Astrocyte (in vitro differentiated cells and primary cell): ENCODE measurements at regions not wholly inside any gene's neighbourhood (a gene's known extent, or its start where the extent isn't known, plus 50 kb on each side); places are given as distances from the start of the nearest gene placed in this dataset.

ENCODE experiments used
- DNase-seq: peaks from one replicate; pipeline ENCODE4 v3.0.0-alpha.2; 2010; ENCODE audit warnings: low read depth
- FAIRE-seq: peaks from 2 replicates; lab custom pipeline; 2011; peaks lifted over from hg19 to GRCh38; lab: Jason Lieb, UNC
- H2AFZ ChIP-seq: 2 replicates; pipeline ENCODE4 v1.6.0; 2012; ENCODE audit warnings: low read depth, low read length, inconsistent platforms
- H3K27ac ChIP-seq: 2 replicates; pipeline ENCODE4 v1.5.1; 2011; ENCODE audit warnings: low read depth, low read length, inconsistent platforms
- H3K27me3 ChIP-seq: 2 replicates; pipeline ENCODE4 v1.6.0; 2011; ENCODE audit warnings: low read length, inconsistent platforms; ENCODE audit not compliant: insufficient read depth
- H3K36me3 ChIP-seq: 2 replicates; pipeline ENCODE4 v1.5.1; 2011; ENCODE audit warnings: low read length, inconsistent platforms; ENCODE audit not compliant: insufficient read depth
- H3K4me1 ChIP-seq: 2 replicates; pipeline ENCODE4 v1.5.1; 2011; ENCODE audit warnings: low read length, inconsistent platforms; ENCODE audit not compliant: insufficient read depth
- H3K4me2 ChIP-seq: 2 replicates; pipeline ENCODE4 v1.6.0; 2012; ENCODE audit warnings: low read length, inconsistent platforms
- H3K4me3 ChIP-seq: 2 replicates; pipeline ENCODE4 v1.5.1; 2011; ENCODE audit warnings: low read depth, mild to moderate bottlenecking, low read length, inconsistent platforms; ENCODE audit not compliant: insufficient read depth
- H3K79me2 ChIP-seq: 2 replicates; pipeline ENCODE4 v1.6.0; 2012; ENCODE audit warnings: mild to moderate bottlenecking, low read length, inconsistent platforms; ENCODE audit not compliant: insufficient read depth
- H3K9ac ChIP-seq: 2 replicates; pipeline ENCODE4 v1.6.0; 2012; ENCODE audit warnings: mild to moderate bottlenecking, low read length, inconsistent platforms
- H3K9me3 ChIP-seq: 2 replicates; pipeline ENCODE4 v1.5.1; 2012; ENCODE audit warnings: low read depth, mild to moderate bottlenecking, low read length, inconsistent platforms; ENCODE audit not compliant: insufficient read depth
- H4K20me1 ChIP-seq: 2 replicates; pipeline ENCODE4 v1.6.0; 2012; ENCODE audit warnings: low read length, inconsistent platforms; ENCODE audit not compliant: insufficient read depth
- H3K27ac Mint-ChIP-seq: one replicate; pipeline ENCODE4 v1.8.0; 2021; ENCODE audit warnings: mild to moderate bottlenecking, mixed read lengths; ENCODE audit not compliant: unreplicated experiment
- H3K27me3 Mint-ChIP-seq: one replicate; pipeline ENCODE4 v1.8.0; 2021; ENCODE audit warnings: low read depth, mixed read lengths; ENCODE audit not compliant: unreplicated experiment
- H3K36me3 Mint-ChIP-seq: one replicate; pipeline ENCODE4 v1.8.0; 2021; ENCODE audit warnings: low read depth, mixed read lengths; ENCODE audit not compliant: unreplicated experiment
- H3K4me1 Mint-ChIP-seq: one replicate; pipeline ENCODE4 v1.8.0; 2021; ENCODE audit warnings: low read depth, mixed read lengths; ENCODE audit not compliant: unreplicated experiment
- H3K4me3 Mint-ChIP-seq: one replicate; pipeline ENCODE4 v1.8.0; 2021; ENCODE audit warnings: mild to moderate bottlenecking, moderate library complexity, mixed read lengths; ENCODE audit not compliant: unreplicated experiment
- H3K9me3 Mint-ChIP-seq: one replicate; pipeline ENCODE4 v1.8.0; 2021; ENCODE audit warnings: mild to moderate bottlenecking, mixed read lengths; ENCODE audit not compliant: unreplicated experiment
- CTCF ChIP-seq: IDR thresholded peaks from 2 replicates; pipeline ENCODE4 v1.5.1; 2011; ENCODE audit warnings: low read depth, mild to moderate bottlenecking, inconsistent platforms, low read length, moderate library complexity; ENCODE audit not compliant: insufficient read depth
- EZH2 ChIP-seq: IDR thresholded peaks from 2 replicates; pipeline ENCODE4 v1.6.1; 2012; ENCODE audit warnings: mild to moderate bottlenecking, low read length, inconsistent platforms; ENCODE audit not compliant: insufficient read depth

- TF ChIP-seq CTCF (no peak), EZH2 (no peak)
- Histone ChIP-seq H3K4me2 (no peak overlapping the region), H3K4me3 (no peak overlapping the region), H3K79me2 (no peaks in the 10 kb centered on the region), H3K27ac (no peak overlapping the region), H4K20me1 (no peaks in the 10 kb centered on the region), H3K36me3 (no peaks in the 10 kb centered on the region), H3K27me3 (peaks cover 27% of the 10 kb centered on the region), H3K9ac (no peak overlapping the region), H3K9me3 (no peaks in the 10 kb centered on the region), H2AFZ (no peak overlapping the region), H3K4me1 (peaks cover 10% of the 10 kb centered on the region)
- Mint-ChIP-seq H3K4me1 (peaks cover 21% of the 10 kb centered on the region), H3K9me3 (no peaks in the 10 kb centered on the region), H3K27me3 (peaks cover 11% of the 10 kb centered on the region), H3K4me3 (no peak overlapping the region), H3K36me3 (no peaks in the 10 kb centered on the region), H3K27ac (no peak overlapping the region)
- DNase-seq (no peak), FAIRE-seq (no peak)
Measured at GRCh38 chr2:64337314-64337713, 116.6 kb upstream of the LGALSL start.

- H3K4me3 Mint-ChIP-seq, result no peak overlapping the region
- no peaks in the 10 kb centered on the region for H4K20me1 ChIP-seq
- peaks cover 10% of the 10 kb centered on the region for H3K4me1 ChIP-seq
- no peak overlapping the region for H3K27ac Mint-ChIP-seq
- peaks cover 12% of the 10 kb centered on the region for H3K27me3 Mint-ChIP-seq
- no peak overlapping the region for H3K4me2 ChIP-seq
- no peak overlapping the region for H3K4me3 ChIP-seq
- no peaks in the 10 kb centered on the region for H3K9me3 ChIP-seq
- H3K36me3 ChIP-seq, result no peaks in the 10 kb centered on the region
- no peaks in the 10 kb centered on the region for H3K9me3 Mint-ChIP-seq
- H3K27me3 ChIP-seq, result peaks cover 25% of the 10 kb centered on the region
- no peaks in the 10 kb centered on the region for H3K36me3 Mint-ChIP-seq
- DNase-seq, result no peak
- peaks cover 21% of the 10 kb centered on the region for H3K4me1 Mint-ChIP-seq
- H3K79me2 ChIP-seq, result no peaks in the 10 kb centered on the region
- no peak overlapping the region for H2AFZ ChIP-seq
- no peak for FAIRE-seq
- H3K27ac ChIP-seq, result no peak overlapping the region
- no peak overlapping the region for H3K9ac ChIP-seq
- TF ChIP-seq EZH2 (no peak), CTCF (no peak)
Measured at GRCh38 chr2:64338108-64338507, 115.9 kb upstream of the LGALSL start.

GRCh38 chr2:64338910-64339500 is 115.0 kb upstream of the LGALSL start:
- Histone ChIP-seq H2AFZ (no peak overlapping the region), H3K9ac (no peak overlapping the region), H3K27ac (no peak overlapping the region), H3K4me3 (no peak overlapping the region), H3K9me3 (no peaks in the 10 kb centered on the region), H4K20me1 (no peaks in the 10 kb centered on the region), H3K36me3 (no peaks in the 10 kb centered on the region), H3K27me3 (peaks cover 32% of the 10 kb centered on the region), H3K4me1 (peaks cover 10% of the 10 kb centered on the region), H3K79me2 (no peaks in the 10 kb centered on the region), H3K4me2 (peak overlapping the region; percentile 30)
- no peak for FAIRE-seq
- no peak for TF ChIP-seq EZH2
- H3K27me3 Mint-ChIP-seq, result peaks cover 12% of the 10 kb centered on the region
- H3K4me3 Mint-ChIP-seq, result no peak overlapping the region
- no peaks in the 10 kb centered on the region for H3K9me3 Mint-ChIP-seq
- no peak overlapping the region for H3K27ac Mint-ChIP-seq
- no peaks in the 10 kb centered on the region for H3K36me3 Mint-ChIP-seq
- DNase-seq, result peak; percentile 42
- H3K4me1 Mint-ChIP-seq, result peaks cover 21% of the 10 kb centered on the region
